22Rv1 (cell line): ENCODE measurements at regions not wholly inside any gene's neighbourhood (a gene's known extent, or its start where the extent isn't known, plus 50 kb on each side); places are given as distances from the start of the nearest gene placed in this dataset.

ENCODE experiments used
- CTCF ChIP-seq: fragments of 450-650 bp; IDR thresholded peaks from 2 replicates; pipeline ENCODE4 v1.5.1; 2017; ENCODE audit warnings: mild to moderate bottlenecking
- ZFX ChIP-seq: fragments of 450-650 bp; IDR thresholded peaks from 2 replicates; pipeline ENCODE4 v1.6.1; 2017; ENCODE audit warnings: antibody characterized with exemption, borderline replicate concordance

- TF ChIP-seq ZFX (no peak), CTCF (no peak)
Observed at GRCh38 chrX:125810856-125811255, 355.2 kb downstream of the DCAF12L2 start.
